Activated CD4-positive, alpha-beta memory T cell treated with anti-CD3 and anti-CD28 coated beads, Interleukin-2, amount 10 ng/mL, durations not matched to agents 7 days and 5 days (primary cell): ENCODE measurements at regions not wholly inside any gene's neighbourhood (a gene's known extent, or its start where the extent isn't known, plus 50 kb on each side); places are given as distances from the start of the nearest gene placed in this dataset.

Source experiments
- CTCF ChIA-PET: fragments of 350-600 bp; sonication (Branson Sonifier 250); formaldehyde crosslinking; loops from one replicate; lab custom pipeline; 2021; ENCODE audit warnings: antibody characterized with exemption, inconsistent platforms; lab: Charles Lee
- POLR2A ChIA-PET: fragments of 350-600 bp; sonication (Branson Sonifier 250); formaldehyde crosslinking; loops from one replicate; lab custom pipeline; 2021; ENCODE audit warnings: antibody characterized with exemption; lab: Charles Lee
- DNase-seq: peaks from one replicate; pipeline ENCODE4 v3.0.0-alpha.2; 2020
- H3K27ac Mint-ChIP-seq: one replicate; pipeline ENCODE4 v1.8.0; 2021; ENCODE audit warnings: mild to moderate bottlenecking, mixed read lengths
- H3K27me3 Mint-ChIP-seq: one replicate; pipeline ENCODE4 v1.8.0; 2021; ENCODE audit warnings: mixed read lengths
- H3K36me3 Mint-ChIP-seq: one replicate; pipeline ENCODE4 v1.8.0; 2021; ENCODE audit warnings: low read depth, mixed read lengths
- H3K4me1 Mint-ChIP-seq: one replicate; pipeline ENCODE4 v1.8.0; 2021; ENCODE audit warnings: mixed read lengths
- H3K4me3 Mint-ChIP-seq: one replicate; pipeline ENCODE4 v1.8.0; 2021; ENCODE audit warnings: mild to moderate bottlenecking, mixed read lengths
- H3K9me3 Mint-ChIP-seq: one replicate; pipeline ENCODE4 v1.8.0; 2021; ENCODE audit warnings: mixed read lengths

DNA sequence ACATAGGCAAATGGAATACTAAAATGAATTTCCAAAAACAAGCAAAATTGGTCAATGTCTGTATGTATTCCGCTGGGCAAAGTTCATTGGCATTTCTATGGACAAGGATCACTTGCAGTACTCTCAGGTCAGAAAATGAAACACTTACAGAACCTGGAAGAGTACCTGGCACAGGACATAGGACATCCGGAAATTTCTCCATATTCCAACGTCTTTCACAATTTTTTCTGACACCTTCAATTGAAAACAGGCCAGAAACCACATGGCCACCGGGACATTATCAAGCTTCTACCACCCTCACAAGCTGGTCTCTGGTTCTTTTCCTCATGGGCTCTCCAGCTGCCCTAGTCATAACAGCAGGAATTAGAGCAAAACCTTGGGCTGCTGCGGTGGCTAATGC, 96.9 kb upstream of the MSH6 start:
- H3K27me3 Mint-ChIP-seq, result no peaks in the 10 kb centered on the region
- H3K4me1 Mint-ChIP-seq, result peaks cover 15% of the 10 kb centered on the region
- H3K36me3 Mint-ChIP-seq, result no peaks in the 10 kb centered on the region
- no peak overlapping the region for H3K27ac Mint-ChIP-seq
- no peak overlapping the region for H3K4me3 Mint-ChIP-seq
- H3K9me3 Mint-ChIP-seq, result no peaks in the 10 kb centered on the region
- ChIA-PET CTCF (no interaction called here), POLR2A (no interaction called here)
- DNase-seq, result no peak

DNA sequence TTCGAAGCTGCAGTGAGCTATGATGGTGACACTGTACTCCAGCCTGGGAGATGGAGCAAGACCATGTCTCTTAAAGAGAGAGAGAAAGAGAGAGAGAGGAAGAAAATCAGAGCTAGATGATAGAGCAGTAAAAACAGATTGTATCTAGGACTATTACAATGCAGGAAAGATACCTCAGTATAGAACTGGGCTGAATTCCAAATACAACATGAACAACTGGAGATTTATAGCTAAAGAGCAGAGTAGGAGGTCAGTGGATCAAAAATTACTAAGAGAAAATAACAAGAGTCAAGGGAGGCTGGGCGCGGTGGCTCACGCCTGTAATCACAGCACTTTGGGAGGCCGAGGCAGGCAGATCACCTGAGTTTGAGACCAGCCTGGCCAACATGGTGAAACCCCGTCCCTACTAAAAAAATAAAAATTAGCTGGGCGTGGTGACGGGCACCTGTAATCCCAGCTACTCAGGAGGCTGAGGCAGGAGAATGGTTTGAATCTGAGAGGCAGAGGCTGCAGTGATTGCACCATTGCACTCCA, 100.7 kb upstream of the MSH6 start:
- CTCF ChIA-PET, result no interaction called here
- POLR2A ChIA-PET, result no interaction called here
- no peak for DNase-seq
- Mint-ChIP-seq H3K4me3 (no peak overlapping the region), H3K36me3 (no peaks in the 10 kb centered on the region), H3K9me3 (no peaks in the 10 kb centered on the region), H3K27ac (no peak overlapping the region), H3K4me1 (no peaks in the 10 kb centered on the region), H3K27me3 (peaks cover 7% of the 10 kb centered on the region)

- no peak overlapping the region for H3K4me3 Mint-ChIP-seq
- no peaks in the 10 kb centered on the region for H3K4me1 Mint-ChIP-seq
- POLR2A ChIA-PET, result no interaction called here
- no peaks in the 10 kb centered on the region for H3K9me3 Mint-ChIP-seq
- CTCF ChIA-PET, result no interaction called here
- no peaks in the 10 kb centered on the region for H3K36me3 Mint-ChIP-seq
- no peak overlapping the region for H3K27ac Mint-ChIP-seq
- no peak for DNase-seq
- H3K27me3 Mint-ChIP-seq, result peaks cover 7% of the 10 kb centered on the region
Observed at GRCh38 chr2:47676261-47676926, 105.6 kb upstream of the KCNK12 start.

- ChIA-PET POLR2A (no interaction called here), CTCF (no interaction called here)
- Mint-ChIP-seq H3K4me1 (no peaks in the 10 kb centered on the region), H3K36me3 (no peaks in the 10 kb centered on the region), H3K27me3 (peaks cover 7% of the 10 kb centered on the region), H3K4me3 (no peak overlapping the region), H3K9me3 (no peaks in the 10 kb centered on the region), H3K27ac (no peak overlapping the region)
- DNase-seq, result no peak
Observed at GRCh38 chr2:47675196-47675825, 104.5 kb upstream of the KCNK12 start.

DNA sequence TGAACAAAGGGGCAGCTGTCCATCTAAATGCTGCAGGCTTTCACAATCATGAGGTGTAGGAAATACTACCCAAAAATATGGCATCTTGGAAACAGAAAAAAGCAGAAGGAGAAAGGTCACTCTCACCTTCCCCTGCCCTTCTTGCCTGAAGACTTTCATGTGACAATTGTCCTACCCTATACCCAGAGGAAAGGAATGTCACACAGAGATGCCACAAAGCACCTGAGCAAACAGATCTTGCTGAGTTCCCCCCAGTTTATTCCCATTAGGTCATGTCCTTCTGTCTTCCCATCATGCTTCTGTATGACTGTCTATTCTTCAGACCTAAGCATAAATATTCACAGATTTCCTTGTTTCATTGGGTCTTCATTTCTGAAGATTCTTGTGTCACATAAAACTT, 95.5 kb upstream of the KCNK12 start:
- Mint-ChIP-seq H3K36me3 (no peaks in the 10 kb centered on the region), H3K4me3 (no peak overlapping the region), H3K27ac (no peak overlapping the region), H3K27me3 (peaks cover 2% of the 10 kb centered on the region), H3K4me1 (no peaks in the 10 kb centered on the region), H3K9me3 (no peaks in the 10 kb centered on the region)
- ChIA-PET CTCF (no interaction called here), POLR2A (no interaction called here)
- no peak for DNase-seq

DNA sequence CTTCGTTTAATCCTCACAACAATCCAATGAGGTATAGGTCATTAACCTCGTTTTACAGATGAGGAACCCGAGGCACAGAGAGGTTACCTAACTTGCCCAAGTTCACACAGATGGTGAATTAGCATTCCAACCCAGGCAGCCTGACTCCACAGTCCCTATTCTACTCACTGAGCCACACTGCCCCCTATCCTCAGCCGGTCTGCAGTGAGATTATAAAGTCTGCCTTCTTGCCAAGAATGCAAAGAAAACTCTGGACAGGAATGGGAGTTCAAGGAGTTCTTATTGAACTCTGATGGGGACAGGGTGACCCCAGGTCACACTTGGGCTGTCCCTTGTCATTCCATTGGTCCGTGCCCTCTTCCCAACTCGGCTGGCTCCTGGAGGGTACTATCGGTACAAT, 94.0 kb upstream of the KCNK12 start:
- H3K27ac Mint-ChIP-seq, result no peak overlapping the region
- no peaks in the 10 kb centered on the region for H3K4me1 Mint-ChIP-seq
- no peak for DNase-seq
- no peak overlapping the region for H3K4me3 Mint-ChIP-seq
- ChIA-PET CTCF (interaction anchor here (0.5 to 0.7 kb wide), 2 partner anchors 55 to 88 kb away, joined by 3 read pairs; no protein-coding TSS in a partner anchor), POLR2A (no interaction called here)
- peaks cover 3% of the 10 kb centered on the region for H3K27me3 Mint-ChIP-seq
- H3K36me3 Mint-ChIP-seq, result no peaks in the 10 kb centered on the region
- no peaks in the 10 kb centered on the region for H3K9me3 Mint-ChIP-seq

GRCh38 chr2:47662552-47662951, 91.8 kb upstream of the KCNK12 start:
- Mint-ChIP-seq H3K4me1 (no peaks in the 10 kb centered on the region), H3K4me3 (no peak overlapping the region), H3K9me3 (no peaks in the 10 kb centered on the region), H3K27me3 (peaks cover 3% of the 10 kb centered on the region), H3K27ac (no peak overlapping the region), H3K36me3 (no peaks in the 10 kb centered on the region)
- POLR2A ChIA-PET, result no interaction called here
- DNase-seq, result no peak
- CTCF ChIA-PET, result interaction anchor here (0.6 kb wide), 1 partner anchor 42 kb away, joined by 3 read pairs; no protein-coding TSS in a partner anchor

DNA sequence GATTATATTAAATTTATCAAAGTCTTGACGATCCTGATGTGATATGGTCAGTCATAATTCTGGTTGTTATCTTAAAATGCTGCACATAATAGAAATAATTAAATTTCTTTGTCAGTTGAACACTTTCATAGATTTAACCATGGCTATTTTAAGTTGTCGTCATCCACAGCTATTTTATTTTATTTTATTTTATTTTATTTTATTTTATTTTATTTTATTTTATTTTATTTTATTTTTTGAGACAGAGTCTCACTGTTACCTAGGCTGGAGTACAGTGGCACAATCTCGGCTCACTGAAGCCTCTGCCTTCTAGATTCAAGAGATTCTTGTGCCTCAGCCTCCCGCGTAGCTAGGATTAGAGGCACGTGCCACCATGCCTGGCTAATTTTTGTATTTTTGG, 90.5 kb upstream of the KCNK12 start:
- H3K27ac Mint-ChIP-seq, result no peak overlapping the region
- no peak for DNase-seq
- no peak overlapping the region for H3K4me3 Mint-ChIP-seq
- H3K9me3 Mint-ChIP-seq, result no peaks in the 10 kb centered on the region
- peaks cover 3% of the 10 kb centered on the region for H3K27me3 Mint-ChIP-seq
- H3K4me1 Mint-ChIP-seq, result no peaks in the 10 kb centered on the region
- ChIA-PET POLR2A (no interaction called here), CTCF (no interaction called here)
- H3K36me3 Mint-ChIP-seq, result no peaks in the 10 kb centered on the region

DNA sequence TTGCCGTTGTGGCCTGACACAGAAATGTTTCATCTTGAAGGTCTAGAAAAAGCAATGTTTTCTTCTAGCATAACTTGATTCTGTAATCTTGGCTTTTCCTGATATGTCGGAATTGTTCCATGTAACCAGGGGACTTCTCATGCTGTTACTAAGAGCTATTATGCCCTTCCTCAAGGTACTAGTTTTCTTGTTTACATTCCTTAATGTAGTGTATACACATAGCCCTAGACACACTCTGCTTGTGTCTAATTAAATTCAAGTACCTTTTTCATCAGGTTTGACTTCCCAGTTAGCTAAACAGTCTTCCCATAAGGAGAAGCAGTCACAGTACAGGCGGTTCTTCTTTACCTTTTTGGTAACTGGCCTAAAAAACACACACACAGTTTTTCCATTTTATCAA, 89.4 kb upstream of the KCNK12 start:
- no peak for DNase-seq
- Mint-ChIP-seq H3K27ac (no peak overlapping the region), H3K4me3 (no peak overlapping the region), H3K9me3 (no peaks in the 10 kb centered on the region), H3K4me1 (no peaks in the 10 kb centered on the region), H3K36me3 (no peaks in the 10 kb centered on the region), H3K27me3 (peaks cover 3% of the 10 kb centered on the region)
- ChIA-PET CTCF (no interaction called here), POLR2A (no interaction called here)

DNA sequence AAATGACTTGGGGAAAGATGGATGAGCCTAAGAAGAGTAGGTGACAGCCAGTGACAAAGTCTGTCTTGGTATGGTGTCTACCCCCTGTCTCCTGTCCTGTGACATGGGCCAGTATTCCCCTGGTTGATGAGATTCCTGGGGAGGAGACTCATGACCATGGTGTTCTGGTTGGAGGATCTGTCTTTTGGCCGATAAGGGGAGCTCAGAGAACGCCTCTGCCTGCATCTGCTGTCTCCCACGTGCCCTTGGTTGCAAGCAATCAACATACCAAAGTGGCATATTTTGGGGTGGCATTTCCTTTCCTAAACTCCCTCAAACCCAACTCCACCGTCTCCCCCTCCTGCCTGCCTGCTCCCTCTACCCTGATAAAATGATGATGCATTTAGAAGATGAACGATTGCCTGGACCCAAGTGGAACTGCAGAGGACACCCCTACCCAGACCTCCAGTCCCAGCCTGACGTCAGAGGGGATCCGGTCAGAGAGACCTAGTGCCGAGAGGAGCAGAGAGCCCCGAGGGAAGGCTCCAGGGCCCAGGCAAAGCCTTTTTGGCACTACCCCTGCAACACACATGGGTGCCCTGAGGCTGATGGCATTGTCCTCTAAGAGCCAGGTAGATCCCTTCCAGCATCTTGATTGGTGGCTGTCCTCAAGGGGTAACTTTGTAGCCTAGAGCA, 88.0 kb upstream of the KCNK12 start:
- H3K4me1 Mint-ChIP-seq, result no peaks in the 10 kb centered on the region
- ChIA-PET POLR2A (no interaction called here), CTCF (no interaction called here)
- no peak overlapping the region for H3K4me3 Mint-ChIP-seq
- no peak for DNase-seq
- H3K27me3 Mint-ChIP-seq, result peaks cover 1% of the 10 kb centered on the region
- no peaks in the 10 kb centered on the region for H3K9me3 Mint-ChIP-seq
- no peaks in the 10 kb centered on the region for H3K36me3 Mint-ChIP-seq
- no peak overlapping the region for H3K27ac Mint-ChIP-seq

DNA sequence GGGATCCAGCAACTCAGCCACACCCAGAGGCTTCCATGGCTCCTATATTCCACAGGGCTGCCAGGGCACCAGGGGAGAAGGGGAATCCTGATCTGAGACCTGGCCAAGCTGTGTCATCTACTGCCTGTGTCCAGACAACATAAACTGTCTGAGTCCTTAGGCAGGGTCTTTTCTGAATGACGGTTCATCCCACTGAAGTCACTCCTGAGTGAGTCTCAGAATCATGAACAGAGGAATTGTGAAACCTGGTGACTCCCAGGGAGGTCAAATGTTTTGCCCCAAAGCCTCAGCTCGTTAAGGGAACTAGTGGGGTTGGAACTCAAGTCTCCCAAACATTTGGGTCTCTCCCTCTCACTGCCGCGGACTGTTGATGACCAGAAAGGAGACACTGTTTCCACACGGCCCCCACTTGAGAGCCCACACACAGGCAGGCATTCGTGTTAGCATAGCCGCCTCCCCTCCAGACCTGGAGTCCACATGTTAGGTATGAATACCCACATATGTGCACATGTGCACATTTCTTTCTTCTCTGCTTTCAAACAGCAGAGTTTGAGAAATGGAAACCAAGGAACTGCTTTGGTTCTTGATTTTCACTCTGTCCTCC, 87.2 kb upstream of the KCNK12 start:
- Mint-ChIP-seq H3K36me3 (no peaks in the 10 kb centered on the region), H3K4me1 (no peaks in the 10 kb centered on the region), H3K27me3 (peaks cover 1% of the 10 kb centered on the region), H3K9me3 (no peaks in the 10 kb centered on the region), H3K4me3 (no peak overlapping the region), H3K27ac (no peak overlapping the region)
- no peak for DNase-seq
- POLR2A ChIA-PET, result no interaction called here
- CTCF ChIA-PET, result no interaction called here

GRCh38 chr2:47656715-47657600, 86.2 kb upstream of the KCNK12 start:
- Mint-ChIP-seq H3K4me3 (no peak overlapping the region), H3K36me3 (no peaks in the 10 kb centered on the region), H3K27me3 (peaks cover 1% of the 10 kb centered on the region), H3K9me3 (no peaks in the 10 kb centered on the region), H3K4me1 (no peaks in the 10 kb centered on the region), H3K27ac (no peak overlapping the region)
- ChIA-PET CTCF (no interaction called here), POLR2A (no interaction called here)
- DNase-seq, result no peak

DNA sequence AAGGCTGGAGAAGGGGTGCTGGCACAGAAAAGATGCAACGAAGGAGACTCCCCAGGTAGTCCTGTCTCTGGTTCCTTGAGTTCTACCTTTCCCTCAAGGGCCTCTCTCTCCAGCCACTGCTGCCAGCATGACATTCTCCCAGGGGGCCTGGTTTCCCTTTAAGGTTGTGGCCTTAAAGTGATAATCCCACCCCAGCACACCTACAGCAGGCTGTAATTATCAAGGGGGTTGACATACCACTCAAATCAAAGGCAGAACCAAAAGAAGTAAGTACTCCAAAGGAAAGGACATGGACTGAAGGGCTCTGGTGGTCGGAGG, 84.7 kb upstream of the KCNK12 start:
- ChIA-PET POLR2A (no interaction called here), CTCF (no interaction called here)
- H3K4me3 Mint-ChIP-seq, result no peak overlapping the region
- peaks cover 1% of the 10 kb centered on the region for H3K27me3 Mint-ChIP-seq
- DNase-seq, result no peak
- no peaks in the 10 kb centered on the region for H3K4me1 Mint-ChIP-seq
- H3K36me3 Mint-ChIP-seq, result no peaks in the 10 kb centered on the region
- no peak overlapping the region for H3K27ac Mint-ChIP-seq
- no peaks in the 10 kb centered on the region for H3K9me3 Mint-ChIP-seq
